ENCODE measurements at regions not wholly inside any gene's neighbourhood (a gene's known extent, or its start where the extent isn't known, plus 50 kb on each side); places are given as distances from the start of the nearest gene placed in this dataset.

- TF ChIP-seq ZNF521 (tag by site-specific recombination; IDR thresholded peaks at IDR 0.05) (no peak), SCRT1 (tag by site-specific recombination; IDR thresholded peaks at IDR 0.05; ENCODE audit: borderline replicate concordance) (no peak), ZNF221 (tag by site-specific recombination; IDR thresholded peaks at IDR 0.05; ENCODE audit: borderline replicate concordance) (no peak), ZNF654 (tag by site-specific recombination; IDR thresholded peaks at IDR 0.05; ENCODE audit: low read depth) (no peak), AEBP2 (tag by site-specific recombination; IDR thresholded peaks at IDR 0.05; ENCODE audit: borderline replicate concordance) (no peak)
These were observed 210.2 kb upstream of the MKLN1 start (continued) for GRCh38 chr7:131117439-131117838.

GRCh38 chr7:131119381-131119780 is 208.3 kb upstream of the MKLN1 start:
- H3K4me1 ChIP-seq (ENCODE audit: control insufficient read depth, insufficient read depth, low read length): no peaks in the 10 kb centered on the region
- CTCF ChIA-PET: no interaction called here

GRCh38 chr7:131122394-131122793 is 205.3 kb upstream of the MKLN1 start:
- no peak for TF ChIP-seq ZNF398 (tag by site-specific recombination; IDR thresholded peaks at IDR 0.05)
- no peak for TF ChIP-seq SETDB1 (IDR thresholded peaks at IDR 0.05; ENCODE audit: insufficient read length, low read length)
- TF ChIP-seq ZNF426 (tag by site-specific recombination; IDR thresholded peaks at IDR 0.05): no peak
- Histone ChIP-seq H3K9me3 (ENCODE audit: control insufficient read depth, insufficient read depth, low read depth, low read length) (no peaks in the 10 kb centered on the region), H3K4me1 (ENCODE audit: control insufficient read depth, insufficient read depth, low read length) (no peaks in the 10 kb centered on the region), H3K36me3 (ENCODE audit: control insufficient read depth in 2 of 2, insufficient read depth in 1 of 2, low read length in 2 of 2) (no peaks in the 10 kb centered on the region), H3K27ac (ENCODE audit: extremely low read depth, low read depth, low read length) (no peak overlapping the region), H3K4me3 (ENCODE audit: low read depth, low read length) (no peak overlapping the region)
- POLR2A ChIA-PET: no interaction called here
- CTCF ChIA-PET: no interaction called here

More at GRCh38 chr7:131119381-131119780, 208.3 kb upstream of the MKLN1 start:
- H3K9me3 ChIP-seq (ENCODE audit: control insufficient read depth, insufficient read depth, low read depth, low read length): no peaks in the 10 kb centered on the region
- TF ChIP-seq ZNF768 (tag by site-specific recombination; IDR thresholded peaks at IDR 0.05) (no peak), ZNF114 (tag by site-specific recombination; IDR thresholded peaks at IDR 0.05) (no peak), CTCF (tag by site-specific recombination; IDR thresholded peaks at IDR 0.05) (no peak), ZNF558 (tag by site-specific recombination; IDR thresholded peaks at IDR 0.05) (no peak), ZNF449 (tag by site-specific recombination; IDR thresholded peaks at IDR 0.05) (no peak), BCL11B (tag by site-specific recombination; IDR thresholded peaks at IDR 0.05; ENCODE audit: low read depth) (no peak), ZFP69B (tag by site-specific recombination; IDR thresholded peaks at IDR 0.05) (no peak), KLF1 (tag by site-specific recombination; IDR thresholded peaks at IDR 0.05) (no peak), SP3 (tag by site-specific recombination; IDR thresholded peaks at IDR 0.05) (no peak), ZNF596 (tag by site-specific recombination; IDR thresholded peaks at IDR 0.05) (no peak), MEIS1 (CRISPR knock-in tag; IDR thresholded peaks at IDR 0.05; ENCODE audit: borderline replicate concordance) (no peak)
- POLR2A ChIA-PET: no interaction called here
- no peak overlapping the region for H3K27ac ChIP-seq (ENCODE audit: extremely low read depth, low read depth, low read length)
- no peaks in the 10 kb centered on the region for H3K36me3 ChIP-seq (ENCODE audit: control insufficient read depth in 2 of 2, insufficient read depth in 1 of 2, low read length in 2 of 2)
- no peak overlapping the region for H3K4me3 ChIP-seq (ENCODE audit: low read depth, low read length)

Measured in HEK293 (cell line).